Non-pigmented ciliary epithelial cell (primary cell): ENCODE measurements at regions not wholly inside any gene's neighbourhood (a gene's known extent, or its start where the extent isn't known, plus 50 kb on each side); places are given as distances from the start of the nearest gene placed in this dataset.
A peak's percentile ranks its signal among the peaks of the same experiment; 100 is the strongest.
"Not testable (repeated sequence)": the region's sequence is repeated elsewhere in the genome, so short reads cannot be mapped to it uniquely, and the experiment has no call there.

Experiments
- DNase-seq: peaks from one replicate; pipeline ENCODE4 v3.0.0-alpha.2; 2010; ENCODE audit warnings: low read depth

DNA sequence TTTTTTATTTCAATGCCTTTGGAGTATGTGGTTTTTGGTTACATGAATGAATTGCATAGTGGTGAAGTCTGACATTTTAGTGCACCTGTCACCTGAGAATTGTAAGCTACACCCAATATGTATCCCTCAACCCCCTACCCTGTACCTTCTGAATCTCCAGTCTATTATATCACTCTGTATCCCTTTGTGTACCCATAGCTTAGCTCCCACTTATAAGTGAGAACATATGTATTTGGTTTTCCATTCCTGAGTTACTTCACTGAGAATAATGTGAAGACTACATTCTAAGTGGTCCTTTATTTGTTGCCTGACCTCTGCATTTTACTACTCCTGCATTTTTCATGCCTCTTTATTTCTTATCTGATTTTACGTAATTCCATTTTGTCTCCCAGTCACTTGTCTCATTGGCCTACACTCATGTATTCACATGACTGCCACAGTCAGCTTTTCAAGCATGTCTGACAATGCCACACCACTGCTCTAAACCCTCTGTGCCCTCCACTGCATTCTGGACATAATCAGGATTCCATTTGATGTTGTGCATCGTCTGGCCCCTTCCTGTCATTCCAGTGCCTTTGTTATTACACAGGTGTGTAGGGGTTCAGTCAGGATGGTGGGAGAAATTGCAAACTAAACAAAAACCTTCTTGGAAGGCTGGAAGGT lies 1325.5 kb downstream of the XPNPEP1 start:
- no peak for DNase-seq

DNA sequence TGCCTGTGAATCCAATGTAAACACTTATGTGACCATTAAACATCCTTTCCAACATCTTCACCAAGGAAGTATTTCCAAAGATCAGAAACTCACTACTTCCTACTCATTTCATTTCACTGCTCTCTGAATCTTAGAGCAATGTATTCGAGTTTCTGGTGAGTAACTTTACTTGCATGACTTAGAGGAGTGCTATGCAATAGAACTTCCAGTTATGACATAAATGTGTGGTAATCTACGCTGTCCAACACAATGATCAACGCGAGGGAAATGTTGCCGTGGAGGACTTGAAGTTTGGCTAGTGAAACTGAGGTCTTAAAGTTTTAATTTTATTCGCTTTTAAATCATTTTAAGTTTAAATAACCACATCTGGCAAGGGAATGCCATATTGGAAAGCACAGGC lies 1326.3 kb downstream of the XPNPEP1 start:
- DNase-seq = no peak

DNA sequence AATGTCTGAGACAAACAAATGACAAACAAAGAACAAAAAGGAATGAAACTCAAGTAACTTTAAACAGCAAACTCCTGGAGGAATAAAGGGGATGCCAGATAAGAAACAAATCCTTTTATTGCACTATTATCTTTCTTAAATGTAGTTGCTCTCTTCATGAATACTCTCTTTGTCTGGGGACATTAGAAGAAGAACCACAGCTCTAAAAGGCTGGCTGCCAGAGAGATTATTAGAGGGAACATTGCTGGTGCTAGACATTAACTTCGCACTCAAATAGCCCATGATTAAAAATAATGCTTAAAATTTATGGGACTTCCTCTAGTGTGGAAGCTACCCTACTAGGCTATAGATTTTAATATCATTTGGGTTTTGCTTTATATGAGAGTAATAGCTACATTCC lies 1330.4 kb downstream of the XPNPEP1 start:
- no peak for DNase-seq

DNA sequence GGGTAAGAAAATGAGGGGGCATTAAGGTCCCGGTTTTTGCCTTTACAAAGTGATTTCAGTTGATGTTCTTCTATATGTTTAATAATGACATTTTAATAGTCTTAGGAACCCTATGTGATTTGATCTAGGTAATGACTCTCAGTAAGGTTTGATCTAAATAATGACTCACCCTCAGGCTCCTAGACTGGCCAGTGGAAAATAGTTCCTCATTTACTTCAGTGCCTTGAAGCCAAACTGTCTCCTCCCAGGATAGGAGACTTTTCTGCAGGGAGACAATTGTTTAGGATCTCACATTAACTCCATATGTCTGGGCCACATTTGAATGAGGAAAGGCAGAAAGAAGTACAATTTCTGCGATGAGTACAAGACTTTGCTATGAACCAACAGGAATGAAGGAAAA lies 1331.9 kb downstream of the XPNPEP1 start:
- no peak for DNase-seq

DNA sequence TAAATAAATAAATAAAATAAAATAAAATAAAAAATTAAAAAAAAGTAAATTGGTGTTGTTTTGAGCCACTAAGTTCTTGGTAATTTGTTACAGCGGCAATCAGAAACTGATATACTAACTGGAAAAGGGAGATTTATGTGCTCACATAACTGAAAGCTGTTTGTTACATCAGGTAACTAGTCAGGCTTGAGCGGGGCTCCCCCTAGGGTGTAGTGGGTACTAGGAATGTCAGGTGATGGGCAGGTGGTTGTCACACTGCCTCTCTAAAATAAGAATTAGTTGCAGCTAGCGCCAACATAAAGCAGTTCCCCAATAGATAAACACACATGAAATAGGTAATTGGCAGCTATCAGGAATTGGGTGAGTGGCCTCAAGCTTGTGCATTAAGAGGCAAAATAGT lies 1336.9 kb downstream of the XPNPEP1 start:
- DNase-seq = no peak

DNA sequence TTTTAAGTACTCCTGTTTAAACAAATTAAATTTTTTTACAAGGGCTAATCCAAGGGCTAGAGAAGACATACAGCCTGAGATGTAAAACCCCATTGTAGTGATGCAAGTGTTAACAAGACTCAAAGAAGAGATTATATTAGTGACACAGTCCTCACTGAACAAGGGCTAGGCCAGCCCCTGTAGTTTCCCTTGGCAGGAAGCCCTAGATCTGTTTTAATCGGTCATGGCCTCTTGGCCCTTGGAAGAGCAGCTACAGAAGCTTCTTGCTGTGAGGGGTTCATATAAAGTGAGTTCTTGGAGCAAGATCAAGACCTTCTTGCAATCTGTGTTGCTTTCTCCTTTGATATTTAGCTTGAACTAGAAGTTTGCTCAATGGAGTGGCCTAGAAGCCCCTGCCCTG lies 1339.4 kb downstream of the XPNPEP1 start:
- DNase-seq = no peak

DNA sequence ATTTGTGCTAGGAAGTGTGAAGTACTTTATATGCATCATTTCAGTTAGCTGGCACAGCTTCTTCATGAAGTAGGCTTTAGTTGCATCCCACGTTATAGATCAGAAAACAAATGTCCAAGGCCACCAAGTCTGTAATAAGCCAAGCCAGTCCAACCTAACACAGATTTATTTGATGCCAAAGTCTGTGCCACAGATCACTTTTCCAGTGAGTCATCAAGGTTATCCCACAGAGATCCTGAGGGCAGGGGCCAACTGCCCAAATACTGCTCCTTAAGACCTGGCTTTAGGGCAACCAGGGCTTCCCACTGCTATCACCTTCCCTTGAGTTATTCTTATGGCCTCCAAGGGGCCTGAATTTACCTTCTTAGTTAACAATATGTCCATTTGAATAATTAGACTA lies 1340.4 kb downstream of the XPNPEP1 start:
- no peak for DNase-seq

DNA sequence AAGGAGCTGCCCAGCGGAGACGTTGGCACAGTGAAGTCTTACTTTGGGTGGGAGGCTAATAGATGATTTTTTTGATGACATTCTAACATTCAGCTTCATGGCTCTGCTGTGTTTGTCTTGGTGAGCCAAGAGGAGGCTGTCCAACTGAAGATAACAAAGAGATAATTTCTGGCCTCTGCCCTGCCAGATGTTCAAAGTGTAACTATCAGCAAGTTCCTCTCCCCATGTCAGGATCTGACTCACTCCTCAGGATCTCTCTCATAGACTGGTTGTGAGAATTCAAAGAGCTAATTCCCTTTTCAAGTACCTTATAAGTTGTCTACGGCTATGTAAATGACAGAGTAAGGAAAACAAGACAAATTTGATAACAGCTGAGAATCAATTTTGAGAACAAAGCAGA lies 1340.9 kb downstream of the XPNPEP1 start:
- peak; percentile 42 for DNase-seq

DNA sequence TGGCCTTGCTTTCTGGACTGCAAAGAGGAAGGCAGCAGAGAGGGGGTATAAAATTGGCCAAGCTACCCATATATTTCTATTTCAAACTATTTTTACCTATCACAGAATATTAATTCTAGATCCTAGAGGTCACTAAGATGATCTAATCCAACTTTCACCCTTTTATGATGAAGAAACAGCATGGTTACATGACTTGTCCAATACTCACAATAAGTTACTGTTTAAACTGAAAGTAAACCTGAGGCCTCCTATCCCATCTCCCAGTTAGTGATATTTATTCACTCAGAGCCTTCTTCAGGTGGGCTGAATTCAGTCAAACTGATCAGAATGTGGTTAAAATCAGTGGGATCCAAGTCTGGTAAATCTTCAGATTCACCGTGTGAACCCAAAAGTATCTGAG lies 1345.1 kb downstream of the XPNPEP1 start:
- DNase-seq = no peak

DNA sequence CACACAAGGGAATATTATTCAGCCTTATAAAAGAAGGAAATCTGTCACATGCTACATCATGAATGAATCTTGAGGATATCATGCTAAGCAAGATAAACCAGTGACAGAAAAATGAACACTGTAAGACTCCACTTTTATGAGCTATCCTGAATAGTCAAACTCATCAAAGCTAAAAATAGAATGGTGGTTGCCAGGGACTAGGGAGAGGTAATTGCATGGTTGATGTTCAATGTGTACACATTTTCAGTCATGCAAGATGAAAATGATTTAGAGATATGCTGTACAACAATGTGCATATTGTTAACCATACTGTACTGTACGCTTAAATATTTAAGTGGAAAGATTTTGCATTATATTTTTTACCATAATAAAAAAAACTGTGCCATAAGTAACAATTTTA lies 1349.1 kb downstream of the XPNPEP1 start:
- no peak for DNase-seq

DNA sequence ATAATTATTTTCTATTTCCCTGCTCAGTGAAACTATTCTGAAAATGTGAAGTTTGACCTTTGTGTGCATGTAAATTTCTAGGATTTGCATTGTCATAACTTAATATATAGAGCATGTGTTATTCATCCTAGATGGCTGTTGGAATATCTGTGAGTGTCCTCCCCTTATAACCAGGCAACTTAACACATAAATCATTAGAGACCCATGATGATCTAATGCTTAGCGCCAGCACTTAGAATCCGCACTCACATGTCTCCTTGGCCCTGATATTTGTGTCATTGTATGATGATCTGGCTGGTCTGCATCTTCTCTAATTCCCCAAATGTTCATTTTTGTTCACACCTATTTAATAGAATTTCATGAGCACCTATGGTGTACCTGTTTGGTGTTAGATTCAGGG lies 1354.5 kb downstream of the XPNPEP1 start:
- DNase-seq = no peak

DNA sequence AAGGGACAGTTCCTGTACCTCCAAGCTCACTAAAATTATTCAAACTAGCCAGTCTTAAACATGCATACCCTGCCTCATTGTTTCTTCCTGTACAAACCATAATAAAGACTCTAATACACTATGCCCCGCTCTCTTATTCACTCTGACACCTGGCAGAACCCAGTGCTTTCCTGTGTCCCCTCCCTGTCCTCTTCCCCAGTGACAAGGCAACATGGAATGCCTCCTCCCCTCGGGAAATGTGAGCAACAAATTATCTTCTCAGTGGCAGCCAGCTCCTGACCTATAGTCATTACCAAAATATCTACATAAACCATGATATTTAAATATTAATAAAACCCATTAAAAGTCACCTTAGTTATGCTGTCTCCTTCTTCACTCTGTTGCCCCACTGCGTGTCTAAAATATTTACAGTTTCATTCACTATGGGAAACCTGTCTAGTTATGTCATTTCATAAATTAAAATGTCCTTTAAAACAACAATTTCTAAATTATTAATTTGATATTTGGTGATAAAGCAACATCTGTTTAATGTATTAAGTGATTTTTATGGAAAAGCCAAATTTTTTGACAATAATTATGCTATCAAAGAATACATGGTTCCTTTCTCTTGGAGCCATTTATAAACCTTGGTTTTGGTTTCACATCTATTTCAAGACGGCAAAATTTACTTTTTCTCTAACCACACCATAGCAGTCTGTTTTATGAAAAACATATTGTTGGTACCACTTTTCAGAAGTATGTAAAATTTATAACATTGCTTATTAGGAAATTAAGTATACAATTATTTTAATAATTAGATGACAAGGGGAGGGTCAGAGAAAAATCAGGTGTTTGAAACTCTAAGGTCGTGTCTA lies 1355.2 kb downstream of the XPNPEP1 start:
- no peak for DNase-seq

DNA sequence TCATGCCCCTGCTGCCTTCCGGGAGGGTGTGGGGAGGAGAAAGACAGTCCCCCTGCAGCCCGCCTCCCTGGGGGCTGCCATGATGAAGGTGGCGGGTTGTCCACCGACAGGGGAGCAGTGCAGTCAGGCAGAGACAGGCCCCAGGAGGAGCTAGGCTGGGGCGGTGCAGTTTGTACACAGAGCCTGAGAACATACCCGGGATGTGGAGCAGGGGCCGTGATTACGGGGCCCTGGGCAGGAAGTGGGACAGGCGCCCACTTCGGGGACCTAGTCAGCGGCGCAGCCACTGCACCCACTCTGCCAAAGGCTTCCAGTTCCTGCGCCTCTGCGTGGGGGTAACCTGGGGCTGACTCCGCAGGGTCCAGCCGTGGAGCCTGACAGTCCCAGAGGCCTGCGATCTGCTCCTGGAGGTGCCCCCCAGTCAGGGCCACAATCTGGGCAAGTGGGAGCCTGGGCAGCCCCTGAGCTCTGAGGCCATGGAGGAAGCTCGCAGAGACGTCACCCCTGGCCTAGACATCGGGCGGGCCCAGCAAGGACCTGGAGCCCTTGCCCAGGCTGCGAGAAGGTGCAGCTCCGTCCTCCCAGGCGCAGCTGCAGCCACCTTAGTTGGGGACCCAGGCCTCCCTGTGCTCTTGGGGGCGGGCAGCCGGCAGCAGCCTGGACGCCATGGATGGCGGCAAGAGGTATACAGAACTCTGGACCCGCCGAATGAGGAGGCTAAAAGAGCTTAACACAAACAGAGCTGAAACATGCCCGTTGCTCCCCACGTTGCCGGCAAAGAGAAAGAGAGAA lies 1356.8 kb downstream of the XPNPEP1 start:
- no peak for DNase-seq

DNA sequence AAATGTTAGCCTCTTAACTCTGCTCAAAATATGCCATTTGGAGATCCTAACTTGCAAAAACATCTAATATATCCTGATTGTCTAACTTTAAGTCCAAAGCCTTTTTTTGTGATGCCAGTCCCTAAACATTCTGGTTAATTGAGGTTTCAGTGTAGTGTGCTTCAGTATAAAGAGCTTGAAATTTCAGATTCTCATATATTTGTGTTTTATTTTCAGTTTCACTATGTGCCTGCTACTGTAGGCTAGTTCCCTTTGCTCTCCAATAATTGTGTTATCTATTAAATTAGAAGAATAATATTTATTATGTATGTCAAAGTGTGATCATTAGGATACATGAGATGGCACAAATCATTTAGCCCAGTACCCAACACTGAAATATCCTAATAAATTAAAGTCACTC lies 1361.2 kb downstream of the XPNPEP1 start:
- DNase-seq = no peak

DNA sequence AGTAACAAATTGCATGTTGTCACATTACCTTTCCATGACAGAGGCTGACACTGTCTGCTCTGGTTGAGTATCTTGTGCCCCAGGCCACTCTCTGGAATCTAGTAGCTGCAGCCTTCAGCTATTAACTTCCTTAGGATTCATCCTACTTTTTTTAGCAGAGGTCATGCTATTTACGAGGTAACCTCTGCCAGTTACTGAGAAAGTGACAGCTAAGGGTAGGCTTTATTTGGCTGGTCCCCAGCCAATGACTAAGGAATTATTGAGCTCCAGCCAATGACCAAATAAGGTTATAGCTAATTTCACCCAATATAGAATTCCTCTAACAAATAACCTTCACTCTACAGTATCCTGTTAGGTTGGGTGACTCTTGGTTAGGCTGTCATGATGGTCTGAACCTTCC lies 1361.7 kb downstream of the XPNPEP1 start:
- DNase-seq = no peak

DNA sequence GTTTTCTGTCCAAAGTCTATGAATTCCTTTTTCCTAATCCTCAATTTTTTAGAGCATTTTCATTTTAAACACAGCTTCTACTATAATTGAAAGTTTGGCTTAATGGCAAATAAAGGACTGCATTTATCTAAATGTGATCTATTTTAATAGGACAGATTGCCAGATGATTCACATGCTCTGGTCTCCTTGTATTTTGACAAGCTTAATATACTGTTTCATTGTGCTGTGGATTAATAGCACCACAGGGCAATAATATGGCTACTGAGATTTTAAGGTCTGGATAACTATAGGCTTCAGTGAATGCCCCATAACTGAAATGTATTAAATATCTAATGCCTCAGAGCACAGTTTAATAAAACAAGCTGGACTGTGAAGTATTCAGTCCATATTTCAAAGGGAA lies 1362.8 kb downstream of the XPNPEP1 start:
- DNase-seq = no peak

DNA sequence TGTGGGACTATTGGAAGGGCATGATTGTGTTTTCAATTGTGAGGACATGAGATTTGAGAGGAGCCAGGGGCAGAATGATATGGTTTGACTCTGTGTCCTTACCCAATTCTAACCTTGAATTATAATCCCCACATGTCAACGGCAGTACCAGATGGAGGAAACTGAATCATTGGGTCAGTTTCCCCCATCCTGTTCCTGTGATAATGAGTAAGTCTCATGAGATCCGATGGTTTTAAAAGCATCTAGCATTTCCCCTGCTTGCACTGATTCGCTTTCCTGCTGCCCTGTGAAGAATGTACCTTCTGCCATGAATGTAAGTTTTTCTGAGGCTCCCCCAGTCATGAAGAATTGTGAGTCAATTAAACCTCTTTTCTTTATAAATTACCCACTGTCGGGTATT lies 1367.1 kb downstream of the XPNPEP1 start:
- DNase-seq = no peak

DNA sequence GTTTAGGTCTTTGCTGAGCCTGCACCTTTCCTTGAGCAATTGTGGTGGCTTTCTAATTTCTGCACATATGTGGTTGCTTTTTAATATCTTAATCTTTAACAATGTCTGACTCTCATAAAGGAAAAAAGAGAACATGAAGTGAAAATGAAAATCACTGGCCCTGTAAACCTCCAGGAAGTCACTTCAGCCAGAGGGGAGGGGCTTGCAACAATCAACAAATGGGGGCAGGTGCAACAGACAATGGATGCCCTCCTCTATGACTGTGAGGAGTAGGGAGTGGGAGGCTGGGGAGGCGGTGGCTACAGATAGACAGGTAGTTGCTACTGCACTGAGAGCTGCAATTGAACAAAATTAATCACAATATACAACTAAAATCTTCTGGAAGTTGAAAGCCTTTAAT lies 1377.4 kb downstream of the XPNPEP1 start:
- DNase-seq = no peak

DNA sequence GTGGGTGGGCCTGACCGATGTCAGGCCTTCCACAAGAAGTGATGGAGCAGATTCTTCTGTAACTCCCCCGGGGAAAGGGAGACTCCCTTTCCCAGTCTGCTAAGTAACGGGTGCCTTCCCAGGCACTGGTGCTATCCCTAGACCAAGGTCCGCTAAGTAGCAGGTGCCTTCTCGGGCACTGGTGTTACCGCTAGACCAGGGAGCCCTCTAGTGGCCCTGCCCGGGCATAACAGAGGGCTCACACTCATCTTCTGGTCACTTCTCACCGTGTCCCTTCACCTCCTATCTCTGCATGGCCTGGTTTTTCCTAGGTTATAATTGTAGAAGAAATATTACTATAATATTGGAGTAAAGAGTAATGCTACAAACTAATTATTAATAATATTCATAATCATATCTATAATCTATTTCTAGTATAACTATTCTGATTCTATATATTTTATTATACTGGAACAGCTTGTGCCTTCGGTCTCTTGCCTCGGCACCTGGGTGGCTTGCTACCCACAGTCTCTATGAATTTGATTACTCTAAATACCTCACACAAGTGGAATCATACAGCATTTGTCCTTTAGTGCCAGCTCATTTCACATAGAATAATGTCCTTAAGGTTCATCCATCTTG lies 1378.7 kb downstream of the XPNPEP1 start:
- no peak for DNase-seq

DNA sequence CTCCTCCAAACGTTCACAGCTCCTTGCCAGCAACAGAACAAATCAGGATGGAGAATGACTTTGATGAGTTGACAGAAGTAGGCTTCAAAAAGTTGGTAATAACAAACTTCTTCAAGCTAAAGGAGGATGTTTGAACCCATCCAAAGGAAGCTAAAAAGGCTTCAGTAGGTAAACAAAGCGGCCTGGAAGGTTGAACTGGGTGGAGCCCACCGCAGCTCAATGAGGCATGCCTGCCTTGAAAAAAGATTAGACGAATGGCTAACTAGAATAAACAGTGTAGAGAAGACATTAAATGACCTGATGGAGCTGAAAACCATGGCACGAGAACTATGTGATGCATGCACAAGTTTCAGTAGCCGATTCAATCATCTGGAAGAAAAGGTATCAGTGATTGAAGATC lies 1369.0 kb upstream of the SORCS1 start:
- DNase-seq = not testable (repeated sequence)

DNA sequence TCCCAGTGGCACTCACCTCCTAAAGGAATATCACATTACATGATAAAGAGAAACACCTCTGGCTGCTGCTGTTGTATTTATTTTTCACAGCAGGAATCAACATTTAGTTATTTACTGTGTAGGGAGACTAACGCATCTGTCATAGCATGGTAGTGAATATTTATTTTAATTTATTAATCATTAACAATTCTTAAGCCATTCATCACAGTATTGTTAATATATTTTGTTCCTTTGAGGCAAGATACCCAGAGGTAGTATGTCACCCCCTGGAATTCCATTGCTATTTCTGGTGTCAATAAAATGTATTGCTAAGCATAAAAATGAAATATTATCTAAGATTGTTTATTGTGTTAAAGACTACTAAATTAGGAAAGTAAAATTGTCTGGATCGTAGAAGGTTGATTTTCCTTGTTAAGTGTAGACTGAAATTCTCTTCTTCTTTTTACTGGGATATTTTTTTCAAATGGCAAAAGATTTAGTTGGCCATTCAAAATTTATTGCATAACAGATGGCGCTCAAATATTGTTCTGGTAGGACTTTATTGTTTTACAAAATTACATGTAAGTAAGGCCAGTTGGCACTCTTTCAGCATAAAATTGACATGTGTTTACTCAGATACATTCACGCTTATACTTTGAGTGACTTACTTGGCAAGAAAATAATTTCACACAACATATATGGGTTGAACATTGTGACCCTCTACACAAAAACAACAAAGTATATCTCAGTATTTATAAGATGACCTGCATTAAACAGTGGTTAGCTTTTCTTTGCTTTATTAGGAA lies 1358.7 kb upstream of the SORCS1 start:
- DNase-seq = no peak
